Neural progenitor cell (in vitro differentiated cells): ENCODE measurements at regions not wholly inside any gene's neighbourhood (a gene's known extent, or its start where the extent isn't known, plus 50 kb on each side); places are given as distances from the start of the nearest gene placed in this dataset.

Experiments
- DNase-seq: peaks from one replicate; pipeline ENCODE4 v3.0.0-alpha.2; 2016; ENCODE audit warnings: low spot score
- H2AFZ ChIP-seq: fragments of 200-600 bp; sonication (generic); replicated peaks from 2 replicates; pipeline ENCODE4 v1.6.1; 2016; ENCODE audit warnings: antibody characterized with exemption
- H3F3A ChIP-seq: fragments of 200-600 bp; sonication (generic); 2 replicates; pipeline ENCODE4 v1.6.1; 2016; ENCODE audit warnings: antibody characterized with exemption, low read depth
- H3K27ac ChIP-seq: fragments of 200-600 bp; sonication (generic); 2 replicates; pipeline ENCODE4 v1.5.1; 2016; ENCODE audit warnings: mild to moderate bottlenecking
- H3K27me3 ChIP-seq: fragments of 200-600 bp; sonication (generic); 2 replicates; pipeline ENCODE4 v1.6.1; 2016; ENCODE audit warnings: mild to moderate bottlenecking, moderate library complexity
- H3K36me3 ChIP-seq: fragments of 200-600 bp; sonication (generic); 2 replicates; pipeline ENCODE4 v1.5.1; 2016
- H3K4me1 ChIP-seq: fragments of 200-600 bp; sonication (generic); 2 replicates; pipeline ENCODE4 v1.6.1; 2016; ENCODE audit warnings: mixed run types
- H3K4me2 ChIP-seq: fragments of 200-600 bp; sonication (generic); 2 replicates; pipeline ENCODE4 v1.6.1; 2016
- H3K4me3 ChIP-seq: fragments of 200-600 bp; sonication (generic); 2 replicates; pipeline ENCODE4 v1.5.1; 2016
- H3K79me2 ChIP-seq: fragments of 200-600 bp; sonication (generic); 2 replicates; pipeline ENCODE4 v1.6.1; 2016; ENCODE audit warnings: low read depth
- H3K9ac ChIP-seq: fragments of 200-600 bp; sonication (generic); 2 replicates; pipeline ENCODE4 v1.6.1; 2016
- H3K9me3 ChIP-seq: fragments of 200-600 bp; sonication (generic); 2 replicates; pipeline ENCODE4 v1.5.1; 2016; ENCODE audit warnings: low read depth
- H4K20me1 ChIP-seq: fragments of 200-600 bp; sonication (generic); 2 replicates; pipeline ENCODE4 v1.6.1; 2016; ENCODE audit warnings: low read depth
- H3K27ac Mint-ChIP-seq: 3 replicates; pipeline ENCODE4 v1.8.0; 2021; ENCODE audit warnings: mixed read lengths
- H3K27me3 Mint-ChIP-seq: 2 replicates; pipeline ENCODE4 v1.8.0; 2022; ENCODE audit warnings: low read depth, mild to moderate bottlenecking, inconsistent platforms, moderate library complexity, mixed read lengths; ENCODE audit not compliant: insufficient read depth
- H3K36me3 Mint-ChIP-seq: 3 replicates; pipeline ENCODE4 v1.8.0; 2021; ENCODE audit warnings: mixed read lengths
- H3K4me1 Mint-ChIP-seq: 3 replicates; pipeline ENCODE4 v1.8.0; 2021; ENCODE audit warnings: mixed read lengths
- H3K4me3 Mint-ChIP-seq: 3 replicates; pipeline ENCODE4 v1.8.0; 2021; ENCODE audit warnings: mild to moderate bottlenecking, moderate library complexity, mixed read lengths
- H3K9me3 Mint-ChIP-seq: 3 replicates; pipeline ENCODE4 v1.8.0; 2020; ENCODE audit warnings: mixed read lengths
- EZH2 ChIP-seq: fragments of 200-600 bp; sonication (generic); IDR thresholded peaks from 2 replicates; pipeline ENCODE4 v1.6.1; 2017; ENCODE audit warnings: antibody characterized with exemption, mild to moderate bottlenecking, moderate library complexity
- EZH2phosphoT487 ChIP-seq: fragments of 200-600 bp; sonication (generic); IDR thresholded peaks from 2 replicates; pipeline ENCODE4 v1.6.1; 2017; ENCODE audit warnings: antibody characterized with exemption
- TF ChIP-seq, protein P1 (sequence below): fragments of 200-600 bp; sonication (generic); IDR thresholded peaks from 2 replicates; pipeline ENCODE4 v1.5.1; 2017; ENCODE audit warnings: antibody characterized with exemption, mild to moderate bottlenecking

DNA sequence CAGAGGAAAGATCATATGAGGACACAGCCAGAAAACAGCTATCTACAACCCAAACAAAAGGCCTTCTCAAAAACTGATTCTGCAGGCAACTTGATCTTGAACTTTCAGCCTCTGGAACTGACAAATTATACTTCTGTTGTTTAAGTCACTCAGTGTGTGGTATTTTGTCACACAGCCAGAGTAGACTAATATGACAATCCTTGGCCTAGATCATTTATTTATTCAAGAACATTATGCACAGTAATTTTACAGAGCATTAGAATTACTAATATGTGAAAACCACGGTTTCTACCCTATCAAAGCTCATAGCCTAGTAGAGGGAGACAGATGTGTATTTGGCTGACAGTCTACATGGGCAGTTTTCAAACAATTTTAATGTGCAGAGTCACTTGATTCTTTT is 167.8 kb upstream of the PCDH18 start:
- no peaks in the 10 kb centered on the region for H3K4me1 ChIP-seq
- H3K9me3 Mint-ChIP-seq: peaks cover 4% of the 10 kb centered on the region
- H3K4me3 Mint-ChIP-seq: no peak overlapping the region

DNA sequence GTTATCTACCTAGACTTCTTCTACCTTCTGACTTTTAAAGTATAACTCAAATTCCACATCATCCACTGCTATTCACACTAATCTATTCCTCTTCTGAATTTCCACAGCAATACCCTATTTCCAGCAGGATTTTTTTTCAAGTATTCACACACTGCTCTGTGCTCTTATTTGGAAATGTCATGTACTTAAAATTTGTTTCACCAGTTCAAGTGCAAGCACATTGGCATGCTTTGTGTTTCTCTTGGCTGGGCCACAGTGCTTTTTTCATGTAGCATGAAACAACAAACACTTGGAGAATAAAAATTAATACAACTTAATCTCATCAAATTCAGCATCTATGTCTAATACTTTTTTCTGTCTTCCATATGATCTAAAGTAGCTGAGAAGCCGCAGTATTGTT is 161.8 kb upstream of the PCDH18 start:
- TF ChIP-seq, protein P1, sequence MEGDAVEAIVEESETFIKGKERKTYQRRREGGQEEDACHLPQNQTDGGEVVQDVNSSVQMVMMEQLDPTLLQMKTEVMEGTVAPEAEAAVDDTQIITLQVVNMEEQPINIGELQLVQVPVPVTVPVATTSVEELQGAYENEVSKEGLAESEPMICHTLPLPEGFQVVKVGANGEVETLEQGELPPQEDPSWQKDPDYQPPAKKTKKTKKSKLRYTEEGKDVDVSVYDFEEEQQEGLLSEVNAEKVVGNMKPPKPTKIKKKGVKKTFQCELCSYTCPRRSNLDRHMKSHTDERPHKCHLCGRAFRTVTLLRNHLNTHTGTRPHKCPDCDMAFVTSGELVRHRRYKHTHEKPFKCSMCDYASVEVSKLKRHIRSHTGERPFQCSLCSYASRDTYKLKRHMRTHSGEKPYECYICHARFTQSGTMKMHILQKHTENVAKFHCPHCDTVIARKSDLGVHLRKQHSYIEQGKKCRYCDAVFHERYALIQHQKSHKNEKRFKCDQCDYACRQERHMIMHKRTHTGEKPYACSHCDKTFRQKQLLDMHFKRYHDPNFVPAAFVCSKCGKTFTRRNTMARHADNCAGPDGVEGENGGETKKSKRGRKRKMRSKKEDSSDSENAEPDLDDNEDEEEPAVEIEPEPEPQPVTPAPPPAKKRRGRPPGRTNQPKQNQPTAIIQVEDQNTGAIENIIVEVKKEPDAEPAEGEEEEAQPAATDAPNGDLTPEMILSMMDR: no peak
- TF ChIP-seq EZH2 (no peak), EZH2phosphoT487 (no peak)
- H3F3A ChIP-seq: no peaks in the 10 kb centered on the region
- Mint-ChIP-seq H3K9me3 (no peaks in the 10 kb centered on the region), H3K4me3 (no peak overlapping the region), H3K4me1 (peaks cover 7% of the 10 kb centered on the region), H3K27ac (no peak overlapping the region), H3K36me3 (no peaks in the 10 kb centered on the region), H3K27me3 (no peaks in the 10 kb centered on the region)
- H3K4me3 ChIP-seq: no peak overlapping the region
- no peaks in the 10 kb centered on the region for H3K79me2 ChIP-seq
- no peaks in the 10 kb centered on the region for H3K4me1 ChIP-seq
- no peak overlapping the region for H3K9ac ChIP-seq
- DNase-seq: no peak
- no peaks in the 10 kb centered on the region for H3K27me3 ChIP-seq
- no peaks in the 10 kb centered on the region for H3K9me3 ChIP-seq
- no peak overlapping the region for H3K27ac ChIP-seq
- H3K4me2 ChIP-seq: no peak overlapping the region
- no peaks in the 10 kb centered on the region for H3K36me3 ChIP-seq
- no peak overlapping the region for H2AFZ ChIP-seq
- H4K20me1 ChIP-seq: no peaks in the 10 kb centered on the region

More for the DNA sequence above, 167.8 kb upstream of the PCDH18 start:
- Histone ChIP-seq H3F3A (no peaks in the 10 kb centered on the region), H3K9me3 (no peaks in the 10 kb centered on the region), H3K36me3 (no peaks in the 10 kb centered on the region), H3K27ac (no peak overlapping the region), H3K79me2 (no peaks in the 10 kb centered on the region), H2AFZ (no peak overlapping the region), H4K20me1 (no peaks in the 10 kb centered on the region), H3K4me3 (no peak overlapping the region), H3K9ac (no peak overlapping the region), H3K27me3 (no peaks in the 10 kb centered on the region), H3K4me2 (no peak overlapping the region)
- Mint-ChIP-seq H3K27me3 (peaks cover 2% of the 10 kb centered on the region), H3K27ac (no peak overlapping the region), H3K4me1 (peaks cover 7% of the 10 kb centered on the region), H3K36me3 (no peaks in the 10 kb centered on the region)
- DNase-seq: no peak
- no peak for TF ChIP-seq EZH2
- no peak for TF ChIP-seq EZH2phosphoT487
- TF ChIP-seq, protein P1: no peak

DNA sequence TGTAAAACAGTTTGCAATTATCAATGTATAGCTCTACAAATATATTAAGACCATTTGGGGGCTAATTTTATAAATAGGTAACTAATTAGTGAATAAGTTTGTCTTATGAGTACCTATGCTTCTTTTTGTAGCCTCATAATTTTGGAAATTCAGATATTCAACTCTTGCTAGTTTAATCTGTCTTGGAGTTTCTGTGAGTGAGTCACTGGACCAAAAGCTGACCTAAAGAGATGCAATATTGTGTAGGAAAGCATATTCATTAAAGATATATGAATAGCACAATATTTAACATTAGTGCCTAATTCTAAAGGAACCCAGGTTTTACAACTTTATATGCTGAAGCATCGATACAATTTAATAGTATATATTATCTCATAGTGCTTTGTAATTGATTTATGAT is 161.3 kb upstream of the PCDH18 start:
- DNase-seq: no peak
- no peak overlapping the region for H3K27ac ChIP-seq
- H2AFZ ChIP-seq: no peak overlapping the region
- peaks cover 7% of the 10 kb centered on the region for H3K4me1 Mint-ChIP-seq
- H3K36me3 ChIP-seq: no peaks in the 10 kb centered on the region
- H3K4me2 ChIP-seq: no peak overlapping the region
- TF ChIP-seq, protein P1: no peak
- no peak for TF ChIP-seq EZH2phosphoT487
- TF ChIP-seq EZH2: no peak
- no peak overlapping the region for H3K4me3 ChIP-seq
- no peaks in the 10 kb centered on the region for H3K9me3 ChIP-seq
- no peaks in the 10 kb centered on the region for H3K4me1 ChIP-seq
- H3K9me3 Mint-ChIP-seq: no peaks in the 10 kb centered on the region
- H3F3A ChIP-seq: no peaks in the 10 kb centered on the region
- no peak overlapping the region for H3K27ac Mint-ChIP-seq
- no peaks in the 10 kb centered on the region for H3K27me3 ChIP-seq
- H3K79me2 ChIP-seq: no peaks in the 10 kb centered on the region
- no peak overlapping the region for H3K9ac ChIP-seq
- H3K27me3 Mint-ChIP-seq: no peaks in the 10 kb centered on the region
- no peaks in the 10 kb centered on the region for H4K20me1 ChIP-seq
- H3K36me3 Mint-ChIP-seq: no peaks in the 10 kb centered on the region
- H3K4me3 Mint-ChIP-seq: no peak overlapping the region

DNA sequence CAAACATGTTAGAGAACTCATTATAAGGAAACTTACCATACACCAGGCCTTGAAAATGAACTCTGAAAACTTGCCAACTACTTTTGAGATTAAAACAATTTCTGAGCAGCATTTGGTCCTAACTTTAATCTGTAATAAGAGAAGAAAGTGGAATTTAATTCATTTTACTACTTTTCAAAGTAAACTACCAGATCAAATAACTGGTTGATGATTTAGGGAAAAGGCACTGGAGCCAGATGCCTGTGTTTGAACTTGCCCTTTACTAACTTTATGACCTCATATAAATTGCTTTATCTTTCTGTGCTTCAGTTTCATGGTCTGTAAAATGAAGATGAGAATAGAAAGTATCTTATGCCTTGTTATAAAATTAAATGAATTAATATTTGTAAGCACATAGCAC is 159.9 kb upstream of the PCDH18 start:
- H3K27ac ChIP-seq: no peak overlapping the region
- H3K4me3 Mint-ChIP-seq: no peak overlapping the region
- no peak for DNase-seq
- H3K36me3 Mint-ChIP-seq: no peaks in the 10 kb centered on the region
- no peak overlapping the region for H3K4me2 ChIP-seq
- H4K20me1 ChIP-seq: no peaks in the 10 kb centered on the region
- no peaks in the 10 kb centered on the region for H3K9me3 Mint-ChIP-seq
- H3K9me3 ChIP-seq: no peaks in the 10 kb centered on the region
- no peaks in the 10 kb centered on the region for H3K27me3 ChIP-seq
- H3K4me1 Mint-ChIP-seq: peaks cover 8% of the 10 kb centered on the region
- H3K27ac Mint-ChIP-seq: no peak overlapping the region
- H3K4me3 ChIP-seq: no peak overlapping the region
- no peaks in the 10 kb centered on the region for H3K79me2 ChIP-seq
- H2AFZ ChIP-seq: no peak overlapping the region
- no peaks in the 10 kb centered on the region for H3K4me1 ChIP-seq
- TF ChIP-seq, protein P1: no peak
- H3K27me3 Mint-ChIP-seq: no peaks in the 10 kb centered on the region
- no peak overlapping the region for H3K9ac ChIP-seq
- no peaks in the 10 kb centered on the region for H3K36me3 ChIP-seq
- H3F3A ChIP-seq: no peaks in the 10 kb centered on the region
